Ecto neural progenitor cell (in vitro differentiated cells): ENCODE measurements at regions not wholly inside any gene's neighbourhood (a gene's known extent, or its start where the extent isn't known, plus 50 kb on each side); places are given as distances from the start of the nearest gene placed in this dataset.
A peak's percentile ranks its signal among the peaks of the same experiment; 100 is the strongest.

Experiments used
- DNase-seq: peaks from one replicate; pipeline ENCODE4 v3.0.0-alpha.2; 2018; ENCODE audit warnings: low spot score

GRCh38 chr7:52030722-52031121 lies 714.1 kb upstream of the COBL start:
- no peak for DNase-seq

DNA sequence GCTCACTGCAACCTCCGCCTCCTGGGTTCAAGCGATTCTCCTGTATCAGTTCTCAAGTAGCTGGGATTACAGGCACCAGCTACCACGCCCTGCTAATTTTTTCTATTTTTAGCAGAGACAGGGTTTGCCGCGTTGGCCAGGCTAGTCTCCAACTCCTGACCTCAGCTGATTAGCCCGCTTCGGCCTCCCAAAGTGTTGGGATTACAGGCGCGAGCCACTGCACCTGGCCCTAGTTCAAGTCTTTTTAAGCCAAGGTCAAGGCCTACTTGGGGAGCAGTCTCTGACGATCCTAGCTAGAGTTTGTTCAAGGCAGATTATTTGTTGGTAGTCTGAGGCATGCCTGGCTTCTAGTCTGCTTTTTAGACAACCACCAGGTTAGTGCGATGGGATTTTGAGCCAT lies 709.5 kb upstream of the COBL start:
- DNase-seq, result no peak

DNA sequence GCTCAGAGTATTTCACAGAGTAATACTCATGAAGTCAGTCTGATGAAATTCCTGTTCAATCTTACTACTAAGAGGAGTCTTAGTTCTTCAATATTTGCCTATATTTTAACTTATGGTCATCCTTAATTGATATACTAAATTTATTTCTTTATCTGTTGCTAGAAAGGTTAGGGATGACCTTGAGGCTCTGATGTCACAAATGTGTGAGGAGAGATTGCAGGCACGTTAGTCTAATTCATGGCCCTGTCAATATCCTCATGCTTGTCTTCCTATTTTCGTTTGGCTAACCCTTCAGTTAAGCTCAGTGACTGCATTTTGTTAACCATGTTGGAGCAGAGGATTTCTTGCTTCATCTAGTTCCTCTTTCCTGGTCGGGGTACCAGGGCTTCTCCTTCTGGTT lies 704.7 kb upstream of the COBL start:
- no peak for DNase-seq

GRCh38 chr7:52018680-52019054 lies 702.1 kb upstream of the COBL start:
- DNase-seq, result no peak

GRCh38 chr7:52017802-52018679 lies 701.4 kb upstream of the COBL start:
- peak; percentile 78 for DNase-seq

DNA sequence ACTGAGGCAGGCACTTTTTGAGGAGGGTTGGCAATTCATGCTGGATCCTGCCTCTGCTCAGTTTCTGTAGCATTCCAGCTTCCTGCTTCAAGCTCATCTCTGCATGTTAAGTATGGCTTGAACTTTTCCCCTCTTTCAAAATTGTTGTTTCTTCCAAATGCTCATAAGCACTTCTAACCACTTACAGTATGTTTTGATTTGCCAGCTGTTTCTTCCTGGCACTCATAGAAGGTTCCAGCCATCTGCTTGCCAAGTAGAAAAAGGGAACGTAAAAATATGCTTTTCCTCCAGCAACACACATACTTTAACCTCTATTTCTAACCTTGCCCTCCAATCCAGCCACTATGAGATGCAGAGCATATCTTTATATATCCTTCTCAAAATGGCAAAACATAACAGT lies 692.6 kb upstream of the COBL start:
- no peak for DNase-seq

DNA sequence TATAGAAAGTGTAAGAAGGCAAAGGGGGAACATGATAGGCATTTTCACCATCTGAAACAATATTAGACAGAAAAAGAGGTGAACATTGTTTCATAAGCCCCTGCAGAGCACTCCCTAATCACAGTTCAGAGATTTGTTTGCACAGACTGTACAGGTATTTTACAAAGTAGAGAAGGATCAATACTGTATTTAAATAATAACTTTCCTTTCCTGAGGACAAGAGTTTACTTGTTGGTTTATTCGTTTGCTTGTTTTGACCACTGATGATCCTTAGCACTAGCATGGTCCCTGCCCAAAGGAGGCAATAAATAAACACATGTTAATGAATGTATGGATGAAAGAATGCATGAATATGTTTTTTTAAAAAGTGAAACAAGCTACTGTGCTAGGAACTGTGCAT lies 690.1 kb upstream of the COBL start:
- DNase-seq, result no peak

GRCh38 chr7:52005613-52006012 lies 689.0 kb upstream of the COBL start:
- no peak for DNase-seq

GRCh38 chr7:51995596-51996179 lies 679.1 kb upstream of the COBL start:
- no peak for DNase-seq

- no peak for DNase-seq
Observed at GRCh38 chr7:51982653-51983052, 666.0 kb upstream of the COBL start.

- DNase-seq, result no peak
Observed at GRCh38 chr7:51980812-51981211, 664.2 kb upstream of the COBL start.

DNA sequence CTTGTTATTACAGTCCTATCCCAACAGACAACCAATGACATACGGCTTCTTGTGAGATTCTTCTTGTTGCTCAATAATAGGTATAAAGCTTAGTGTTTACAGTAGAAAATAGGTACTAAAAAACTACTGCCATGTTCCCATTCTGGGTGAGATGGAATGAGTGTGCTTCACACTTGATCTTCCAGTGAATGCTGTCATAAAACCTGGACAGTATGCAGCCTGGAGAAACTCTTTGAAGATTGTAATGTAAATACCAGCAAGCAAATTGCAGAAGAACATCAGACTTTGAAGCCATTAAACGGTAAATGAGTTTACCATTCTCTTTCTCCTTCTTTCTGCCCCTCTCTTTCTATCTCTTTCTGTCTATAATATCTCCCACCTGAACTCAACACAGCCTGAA lies 663.7 kb upstream of the COBL start:
- DNase-seq, result no peak

GRCh38 chr7:51977913-51978312 lies 661.3 kb upstream of the COBL start:
- DNase-seq, result no peak

- no peak for DNase-seq
Observed at GRCh38 chr7:51973939-51974338, 657.3 kb upstream of the COBL start.

DNA sequence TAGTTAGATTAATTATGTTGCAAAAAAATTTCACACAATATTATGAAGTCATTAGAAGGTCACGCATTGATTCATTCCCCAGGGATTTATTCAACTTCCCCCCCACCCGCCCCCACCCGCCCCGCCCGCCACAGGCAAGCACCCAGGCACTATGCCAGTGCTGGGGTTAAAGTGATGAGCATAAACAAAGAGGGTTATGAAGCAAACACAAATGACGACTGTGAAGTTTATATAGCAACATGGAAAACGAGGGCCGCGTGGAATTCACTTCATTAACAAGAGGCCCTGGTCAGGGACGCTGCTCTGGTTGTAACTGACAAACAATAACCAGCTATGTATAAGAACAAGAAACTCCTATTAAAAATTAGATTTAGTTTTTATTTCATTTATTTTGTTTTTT lies 656.5 kb upstream of the COBL start:
- DNase-seq, result no peak

GRCh38 chr7:51970961-51971665 lies 654.5 kb upstream of the COBL start:
- DNase-seq, result no peak

DNA sequence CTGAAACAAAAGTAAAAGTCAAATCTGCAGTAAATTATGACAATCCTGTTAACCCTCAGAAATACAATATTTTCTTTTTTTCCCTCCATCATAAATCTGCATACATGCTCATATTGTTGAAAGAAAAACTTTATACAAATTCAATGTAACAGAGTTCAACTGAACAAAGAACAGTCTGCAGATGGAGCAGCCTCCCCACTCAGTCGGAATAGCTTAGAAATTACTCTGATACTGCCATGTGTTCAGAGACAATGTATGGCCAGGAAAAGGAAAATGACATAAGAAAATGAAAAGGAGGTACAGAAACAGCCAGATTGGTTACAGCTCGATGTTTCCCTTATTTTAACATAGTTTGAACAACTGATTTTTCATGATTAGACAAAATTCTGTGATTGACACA lies 651.9 kb upstream of the COBL start:
- DNase-seq, result no peak

DNA sequence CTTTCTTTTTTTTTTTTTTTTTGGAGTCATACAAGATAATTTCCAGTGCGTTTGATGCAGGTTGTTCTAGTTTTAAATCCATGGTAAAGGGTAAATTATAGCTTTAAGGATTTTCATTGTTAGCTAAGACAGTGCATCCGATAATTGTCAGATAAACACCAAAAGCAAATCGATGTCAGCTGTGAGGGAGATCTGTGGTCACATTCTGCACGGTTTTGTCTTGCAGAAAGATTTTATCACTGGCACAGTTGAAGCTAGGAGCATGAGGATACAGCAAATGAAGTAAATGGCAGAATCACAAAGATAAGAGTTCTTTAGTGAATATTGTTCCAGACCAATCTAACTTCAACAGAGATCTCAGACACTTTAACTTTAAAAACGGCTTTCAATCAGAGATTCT lies 648.8 kb upstream of the COBL start:
- DNase-seq, result no peak

GRCh38 chr7:51961804-51962203 lies 645.2 kb upstream of the COBL start:
- no peak for DNase-seq

DNA sequence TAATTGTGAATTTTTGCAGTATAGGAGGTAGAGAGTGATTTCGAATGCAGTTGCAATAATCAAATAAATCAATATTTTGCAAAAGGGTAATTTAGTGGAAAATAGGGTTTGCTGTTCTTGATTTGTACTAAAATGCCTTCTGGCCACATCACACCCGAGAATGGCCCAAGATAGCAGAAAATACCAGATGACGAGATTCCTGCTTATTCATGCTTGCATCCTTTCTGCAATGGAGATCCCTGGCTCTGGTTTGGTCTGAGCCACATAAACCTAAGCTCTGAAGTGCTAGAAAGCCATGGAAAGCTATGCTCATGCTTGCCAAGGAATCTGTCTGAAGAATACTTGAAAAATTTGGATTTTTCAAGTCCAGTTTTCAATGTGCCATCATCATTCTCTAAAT lies 634.2 kb upstream of the COBL start:
- DNase-seq, result no peak

DNA sequence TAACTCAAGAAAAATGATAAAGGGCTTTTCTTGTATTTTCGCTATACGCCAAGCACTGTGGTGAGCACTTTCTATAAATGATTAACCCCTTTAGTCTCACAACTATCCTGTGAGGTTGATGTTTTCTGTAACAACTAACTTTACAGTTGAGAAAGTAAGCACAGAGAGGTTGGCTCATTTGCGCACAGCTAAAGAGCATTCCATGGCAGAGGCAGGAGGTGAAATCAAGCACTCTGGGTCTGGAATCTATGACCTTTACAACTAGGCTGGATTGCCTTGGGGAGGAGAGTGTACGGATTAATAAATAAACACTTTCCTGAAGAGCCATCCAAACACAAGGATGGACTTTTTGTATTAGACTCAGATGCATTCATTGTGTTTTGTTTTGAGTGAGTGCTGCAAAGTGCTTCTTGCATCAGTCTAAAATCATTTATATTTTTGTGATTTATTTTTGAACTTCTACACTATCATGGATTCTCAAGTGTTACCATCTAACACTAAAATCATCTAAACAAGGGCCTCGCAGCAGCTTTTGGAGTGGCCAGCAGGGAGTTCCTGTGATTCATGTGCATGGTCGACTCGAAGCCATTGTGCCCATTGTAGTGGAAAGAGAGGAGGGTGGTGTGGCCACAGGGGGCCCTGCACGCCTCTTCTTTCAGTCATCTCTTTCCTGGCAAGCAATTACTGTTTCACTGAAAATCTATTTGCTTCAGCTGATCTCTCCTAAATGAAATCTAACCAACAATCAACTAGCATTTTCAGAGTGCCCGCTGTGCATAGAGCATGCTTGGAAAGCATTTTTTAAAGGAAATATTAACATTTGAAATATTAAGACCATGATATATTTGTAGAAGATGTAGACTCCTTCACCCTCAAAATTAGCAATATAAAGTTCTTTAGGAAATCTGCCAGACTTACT lies 633.4 kb upstream of the COBL start:
- peak; percentile 59 for DNase-seq

DNA sequence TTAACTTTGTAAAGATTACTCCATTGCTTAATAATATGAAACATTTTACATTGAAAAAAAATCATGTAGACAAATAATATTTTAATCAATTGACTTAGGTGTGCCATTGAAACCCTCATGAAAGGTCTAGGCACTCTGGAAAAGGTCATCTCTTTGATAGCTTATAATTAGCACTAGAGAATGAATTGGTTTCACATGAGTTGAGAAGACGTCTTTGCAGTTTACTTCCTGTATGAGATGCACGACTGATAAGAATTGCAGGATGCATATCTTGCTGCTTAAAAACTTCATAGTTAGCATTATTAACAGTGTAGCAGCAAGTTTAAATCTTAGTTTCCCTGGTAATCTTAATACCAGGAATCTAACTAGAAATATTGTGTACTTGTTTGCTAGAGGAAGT lies 614.2 kb upstream of the COBL start:
- DNase-seq, result no peak
